Psoas muscle (tissue), 7 donors: ENCODE measurements at regions not wholly inside any gene's neighbourhood (a gene's known extent, or its start where the extent isn't known, plus 50 kb on each side); places are given as distances from the start of the nearest gene placed in this dataset.

Source experiments
- ATAC-seq, 4 donors: fragments of 200-7000 bp; cut with Tn5 transposase; one replicate each; pipeline ENCODE4 v1.9.1; 2020; ENCODE audit warnings: moderate library complexity in 3 of 4, mild to moderate bottlenecking in 2 of 4
- DNase-seq, 2 donors: peaks; one replicate each; pipeline ENCODE4 v3.0.0-alpha.2; 2020
- H3K27ac ChIP-seq: fragments of 200-600 bp; one replicate; pipeline ENCODE4 v1.8.0; 2022
- H3K27me3 ChIP-seq, 3 donors: fragments of 200-600 bp in 1 of 3; one replicate each; pipeline versions ENCODE4 v1.6.1 to v1.8.0; 2013 to 2022; ENCODE audit warnings: low read length in 2 of 3, mild to moderate bottlenecking in 2 of 3, moderate library complexity in 1 of 3; ENCODE audit not compliant: insufficient read depth in 3 of 3
- H3K36me3 ChIP-seq, 2 donors: fragments of 200-600 bp in 1 of 2; one replicate each; pipeline versions ENCODE4 v1.6.1 to v1.8.0; 2013 to 2022; ENCODE audit warnings: low read depth in 1 of 2, mild to moderate bottlenecking in 1 of 2, moderate library complexity in 1 of 2; ENCODE audit not compliant: insufficient read depth in 1 of 2
- H3K4me1 ChIP-seq: fragments of 200-600 bp; one replicate; pipeline ENCODE4 v1.8.0; 2022
- H3K4me3 ChIP-seq: fragments of 200-600 bp; one replicate; pipeline ENCODE4 v1.8.0; 2022; ENCODE audit warnings: mild to moderate bottlenecking
- H3K9me3 ChIP-seq: fragments of 200-600 bp; one replicate; pipeline ENCODE4 v1.8.0; 2022
- CTCF ChIP-seq: fragments of 200-600 bp; IDR thresholded peaks from one replicate; pipeline ENCODE4 v1.8.0; 2022; ENCODE audit warnings: antibody characterized with exemption
- WGBS, 3 donors: extraction: QIAGEN DNeasy Blood & Tissue Kit; methylation state at CpG; one replicate each; pipeline versions ENCODE4 v1.1.6 to v1.1.7; 2013; 5-methylcytosine and 5-hydroxymethylcytosine counted together
- intact Hi-C, 2 donors: fragments of 100-400 bp; cut with DNase I; formaldehyde crosslinking; loops; one replicate each; pipeline versions ENCODE4 v1.11.0 to v1.14.2; 2022
- donor health status: healthy with polysubstance abuse.
- donor health status: DM: no; HTN: no; CAD: no; lungs with moderate emphysema.
- donor health status: Bipolar disorder and iron deficiency.
- donor health status: healthy.
- donor health status: DM: yes; HTN: yes; CAD: no.
- donor health status: DM: no; HTN: no; CAD: no.
- donor health status: DM: yes; HTN: yes; CAD: no.

- Histone ChIP-seq H3K27me3 (no peaks in the 10 kb centered on the region), H3K4me3 (no peak overlapping the region), H3K27ac (no peak overlapping the region), H3K4me1 (no peaks in the 10 kb centered on the region), H3K36me3 (no peaks in the 10 kb centered on the region), H3K9me3 (no peaks in the 10 kb centered on the region)
- intact Hi-C loops = no loop called here
- DNase-seq = no peak
- no peak for ATAC-seq
- TF ChIP-seq CTCF = no peak
- 79 to 85% (median 80%) methylated on average over 3 of the region's 3 CpGs for WGBS, 3 donors
These were observed 301.9 kb upstream of the RASGEF1B start for GRCh38 chr4:81773557-81773956.

DNA sequence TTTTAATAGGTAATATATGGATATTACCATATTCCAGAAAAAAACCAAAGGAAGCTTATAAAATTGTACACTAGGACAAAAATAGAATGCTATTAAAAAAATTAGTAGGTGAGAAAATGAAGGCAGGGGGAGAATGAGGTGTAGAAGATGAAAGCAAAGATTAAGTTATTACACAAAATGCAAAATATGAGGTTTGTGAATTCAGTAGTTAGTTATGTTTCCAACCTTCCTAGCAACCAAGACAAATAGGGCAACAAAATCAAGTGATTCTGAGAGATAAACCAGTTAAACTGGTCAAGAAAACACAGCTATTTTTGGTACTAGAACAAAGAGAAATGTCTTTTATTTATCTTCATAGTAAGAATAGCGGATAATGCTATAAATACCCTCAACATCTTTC, 300.0 kb upstream of the RASGEF1B start:
- Histone ChIP-seq H3K9me3 (no peaks in the 10 kb centered on the region), H3K4me3 (no peak overlapping the region), H3K4me1 (no peaks in the 10 kb centered on the region), H3K27me3 (no peaks in the 10 kb centered on the region), H3K36me3 (no peaks in the 10 kb centered on the region), H3K27ac (no peak overlapping the region)
- DNase-seq (no peak), ATAC-seq (no peak)
- 84 to 89% (median 85%) methylated on average over 1 of the region's 1 CpG for WGBS, 3 donors
- TF ChIP-seq CTCF = no peak
- intact Hi-C loops = no loop called here

- DNase-seq (no peak), ATAC-seq (no peak)
These were observed 297.5 kb upstream of the RASGEF1B start for GRCh38 chr4:81769244-81769643.

GRCh38 chr4:81758574-81759264, 287.0 kb upstream of the RASGEF1B start:
- no peak for DNase-seq
- intact Hi-C loops = no loop called here
- H3K27me3 ChIP-seq = no peaks in the 10 kb centered on the region
- H3K27ac ChIP-seq = no peak overlapping the region
- H3K9me3 ChIP-seq = no peaks in the 10 kb centered on the region
- no peak for ATAC-seq
- no peak for TF ChIP-seq CTCF
- 96 to 100% (median 100%) methylated on average over 1 of the region's 1 CpG for WGBS, 3 donors
- H3K4me1 ChIP-seq = no peaks in the 10 kb centered on the region
- H3K4me3 ChIP-seq = no peak overlapping the region
- no peaks in the 10 kb centered on the region for H3K36me3 ChIP-seq

More at GRCh38 chr4:81769244-81769643, 297.5 kb upstream of the RASGEF1B start:
- no peaks in the 10 kb centered on the region for H3K27me3 ChIP-seq
- H3K36me3 ChIP-seq = no peaks in the 10 kb centered on the region
- intact Hi-C loops = no loop called here
- H3K9me3 ChIP-seq = no peaks in the 10 kb centered on the region
- TF ChIP-seq CTCF = no peak
- 87 to 92% (median 90%) methylated on average over 2 of the region's 2 CpGs for WGBS, 3 donors
- no peaks in the 10 kb centered on the region for H3K4me1 ChIP-seq
- H3K4me3 ChIP-seq = no peak overlapping the region
- no peak overlapping the region for H3K27ac ChIP-seq

GRCh38 chr4:81757691-81758090, 286.0 kb upstream of the RASGEF1B start:
- no peak for ATAC-seq
- H3K36me3 ChIP-seq = no peaks in the 10 kb centered on the region
- 91 to 95% (median 93%) methylated on average over 2 of the region's 2 CpGs for WGBS, 3 donors
- H3K4me3 ChIP-seq = no peak overlapping the region
- no peaks in the 10 kb centered on the region for H3K27me3 ChIP-seq
- TF ChIP-seq CTCF = no peak
- H3K4me1 ChIP-seq = no peaks in the 10 kb centered on the region
- no peaks in the 10 kb centered on the region for H3K9me3 ChIP-seq
- no peak for DNase-seq
- no peak overlapping the region for H3K27ac ChIP-seq
- intact Hi-C loops = loop anchor here in 1 of 2 donors (1.0 kb wide), 1 partner anchor 339 kb away; no protein-coding TSS in a partner anchor
